GM15510 (cell line): ENCODE measurements at regions not wholly inside any gene's neighbourhood (a gene's known extent, or its start where the extent isn't known, plus 50 kb on each side); places are given as distances from the start of the nearest gene placed in this dataset.

Experiments used
- POLR2A ChIP-seq: IDR thresholded peaks from 3 replicates; pipeline ENCODE4 v1.6.1; 2011; ENCODE audit warnings: borderline replicate concordance; ENCODE audit not compliant: insufficient read length; ENCODE audit errors: extremely low read depth

GRCh38 chrX:2640436-2641150, 50.5 kb upstream of the CD99 start:
- no peak for TF ChIP-seq POLR2A

- no peak for TF ChIP-seq POLR2A
Observed at GRCh38 chrX:2638279-2638678, 52.8 kb upstream of the CD99 start.

- no peak for TF ChIP-seq POLR2A
Observed at GRCh38 chrX:2635342-2635741, 55.8 kb upstream of the CD99 start.

GRCh38 chrX:2632533-2633504, 58.3 kb upstream of the CD99 start:
- no peak for TF ChIP-seq POLR2A

- TF ChIP-seq POLR2A, result no peak
Observed at GRCh38 chrX:2631743-2632532, 59.2 kb upstream of the CD99 start.

GRCh38 chrX:2629316-2630007, 61.6 kb upstream of the CD99 start:
- TF ChIP-seq POLR2A, result no peak

GRCh38 chrX:2628751-2629315, 62.3 kb upstream of the CD99 start:
- no peak for TF ChIP-seq POLR2A

- no peak for TF ChIP-seq POLR2A
Observed at GRCh38 chrX:2627272-2627867, 63.7 kb upstream of the CD99 start.

- no peak for TF ChIP-seq POLR2A
Observed at GRCh38 chrX:2626750-2627149, 64.3 kb upstream of the CD99 start.

GRCh38 chrX:2620576-2620975, 70.5 kb upstream of the CD99 start:
- TF ChIP-seq POLR2A, result no peak

- no peak for TF ChIP-seq POLR2A
Observed at GRCh38 chrX:2618516-2618915, 72.6 kb upstream of the CD99 start.

- no peak for TF ChIP-seq POLR2A
Observed at GRCh38 chrX:2614911-2615310, 76.2 kb upstream of the CD99 start.

- TF ChIP-seq POLR2A, result no peak
Observed at GRCh38 chrX:2610246-2611170, 80.6 kb upstream of the CD99 start.
